ENCODE measurements at regions not wholly inside any gene's neighbourhood (a gene's known extent, or its start where the extent isn't known, plus 50 kb on each side); places are given as distances from the start of the nearest gene placed in this dataset.

DNA sequence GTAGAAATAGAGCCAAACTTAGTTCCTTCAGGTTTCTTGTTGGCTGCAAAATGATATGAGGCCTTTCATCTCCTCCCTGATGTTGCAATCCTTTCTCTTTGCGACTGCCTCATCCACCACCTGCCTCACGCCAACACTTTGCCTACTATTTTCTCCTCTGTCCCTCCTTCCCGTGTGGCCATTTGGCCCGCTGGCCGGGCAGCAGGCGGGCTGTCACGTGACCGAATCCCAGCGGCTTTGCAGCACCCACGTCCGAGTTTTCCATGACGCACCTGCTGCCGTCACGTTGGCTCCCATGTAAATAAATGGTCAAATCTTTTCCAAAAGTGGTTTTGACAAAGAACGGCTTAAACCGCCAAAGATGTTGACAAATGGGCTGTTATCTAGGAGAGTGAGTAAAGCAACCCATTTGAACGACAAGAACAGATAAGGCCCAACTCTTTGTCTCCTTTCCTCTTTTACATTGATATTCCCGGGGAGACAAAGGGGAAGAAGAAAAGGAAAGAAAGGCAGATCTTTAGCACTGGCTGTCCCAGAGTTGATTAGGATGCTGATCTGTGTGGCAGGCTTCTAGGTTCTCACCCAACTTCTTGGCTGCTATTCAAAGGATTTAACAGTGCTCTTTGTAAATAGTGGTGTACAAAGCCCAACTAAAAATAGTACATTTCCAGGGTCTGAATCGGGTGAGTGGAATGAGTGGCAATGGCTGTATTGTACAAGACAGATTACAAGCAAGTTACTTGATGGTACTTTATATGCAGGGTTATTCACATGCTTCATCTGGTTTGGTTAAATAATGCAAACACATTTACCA, 174.2 kb upstream of the JADE1 start (continued):
- TF ChIP-seq, protein P1, sequence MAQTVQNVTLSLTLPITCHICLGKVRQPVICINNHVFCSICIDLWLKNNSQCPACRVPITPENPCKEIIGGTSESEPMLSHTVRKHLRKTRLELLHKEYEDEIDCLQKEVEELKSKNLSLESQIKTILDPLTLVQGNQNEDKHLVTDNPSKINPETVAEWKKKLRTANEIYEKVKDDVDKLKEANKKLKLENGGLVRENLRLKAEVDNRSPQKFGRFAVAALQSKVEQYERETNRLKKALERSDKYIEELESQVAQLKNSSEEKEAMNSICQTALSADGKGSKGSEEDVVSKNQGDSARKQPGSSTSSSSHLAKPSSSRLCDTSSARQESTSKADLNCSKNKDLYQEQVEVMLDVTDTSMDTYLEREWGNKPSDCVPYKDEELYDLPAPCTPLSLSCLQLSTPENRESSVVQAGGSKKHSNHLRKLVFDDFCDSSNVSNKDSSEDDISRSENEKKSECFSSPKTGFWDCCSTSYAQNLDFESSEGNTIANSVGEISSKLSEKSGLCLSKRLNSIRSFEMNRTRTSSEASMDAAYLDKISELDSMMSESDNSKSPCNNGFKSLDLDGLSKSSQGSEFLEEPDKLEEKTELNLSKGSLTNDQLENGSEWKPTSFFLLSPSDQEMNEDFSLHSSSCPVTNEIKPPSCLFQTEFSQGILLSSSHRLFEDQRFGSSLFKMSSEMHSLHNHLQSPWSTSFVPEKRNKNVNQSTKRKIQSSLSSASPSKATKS (CRISPR knock-in tag; IDR thresholded peaks at IDR 0.05): no peak
- no peak for TF ChIP-seq ZKSCAN1 (IDR thresholded peaks at IDR 0.05; ENCODE audit: low read depth, low read length)
- TF ChIP-seq, protein P2, sequence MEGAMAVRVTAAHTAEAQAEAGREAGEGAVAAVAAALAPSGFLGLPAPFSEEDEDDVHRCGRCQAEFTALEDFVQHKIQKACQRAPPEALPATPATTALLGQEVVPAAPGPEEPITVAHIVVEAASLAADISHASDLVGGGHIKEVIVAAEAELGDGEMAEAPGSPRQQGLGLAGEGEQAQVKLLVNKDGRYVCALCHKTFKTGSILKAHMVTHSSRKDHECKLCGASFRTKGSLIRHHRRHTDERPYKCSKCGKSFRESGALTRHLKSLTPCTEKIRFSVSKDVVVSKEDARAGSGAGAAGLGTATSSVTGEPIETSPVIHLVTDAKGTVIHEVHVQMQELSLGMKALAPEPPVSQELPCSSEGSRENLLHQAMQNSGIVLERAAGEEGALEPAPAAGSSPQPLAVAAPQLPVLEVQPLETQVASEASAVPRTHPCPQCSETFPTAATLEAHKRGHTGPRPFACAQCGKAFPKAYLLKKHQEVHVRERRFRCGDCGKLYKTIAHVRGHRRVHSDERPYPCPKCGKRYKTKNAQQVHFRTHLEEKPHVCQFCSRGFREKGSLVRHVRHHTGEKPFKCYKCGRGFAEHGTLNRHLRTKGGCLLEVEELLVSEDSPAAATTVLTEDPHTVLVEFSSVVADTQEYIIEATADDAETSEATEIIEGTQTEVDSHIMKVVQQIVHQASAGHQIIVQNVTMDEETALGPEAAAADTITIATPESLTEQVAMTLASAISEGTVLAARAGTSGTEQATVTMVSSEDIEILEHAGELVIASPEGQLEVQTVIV (CRISPR knock-in tag; IDR thresholded peaks at IDR 0.05; ENCODE audit: borderline replicate concordance): no peak
- peak; percentile 85 to 92 for TF ChIP-seq KDM1A (IDR thresholded peaks at IDR 0.05)
- TF ChIP-seq SMARCA5 (IDR thresholded peaks at IDR 0.05): peak; percentile 14; the same call in 1 of the 2 replicates
- TF ChIP-seq HNRNPLL (IDR thresholded peaks at IDR 0.05; ENCODE audit: low read depth, low read length, poor library complexity, severe bottlenecking): no peak
- no peak for TF ChIP-seq CGGBP1 (CRISPR knock-in tag; IDR thresholded peaks at IDR 0.05)
- TF ChIP-seq MTA2 (IDR thresholded peaks at IDR 0.05; ENCODE audit: low read depth): no peak
- TF ChIP-seq ZSCAN29 (IDR thresholded peaks at IDR 0.05): no peak
- TF ChIP-seq SP1 (CRISPR knock-in tag; IDR thresholded peaks at IDR 0.05): peak; percentile 38; the same call in 1 of the 2 replicates
- no peak for TF ChIP-seq DACH1 (IDR thresholded peaks at IDR 0.05; ENCODE audit: partially characterized antibody)
- TF ChIP-seq, protein P3, sequence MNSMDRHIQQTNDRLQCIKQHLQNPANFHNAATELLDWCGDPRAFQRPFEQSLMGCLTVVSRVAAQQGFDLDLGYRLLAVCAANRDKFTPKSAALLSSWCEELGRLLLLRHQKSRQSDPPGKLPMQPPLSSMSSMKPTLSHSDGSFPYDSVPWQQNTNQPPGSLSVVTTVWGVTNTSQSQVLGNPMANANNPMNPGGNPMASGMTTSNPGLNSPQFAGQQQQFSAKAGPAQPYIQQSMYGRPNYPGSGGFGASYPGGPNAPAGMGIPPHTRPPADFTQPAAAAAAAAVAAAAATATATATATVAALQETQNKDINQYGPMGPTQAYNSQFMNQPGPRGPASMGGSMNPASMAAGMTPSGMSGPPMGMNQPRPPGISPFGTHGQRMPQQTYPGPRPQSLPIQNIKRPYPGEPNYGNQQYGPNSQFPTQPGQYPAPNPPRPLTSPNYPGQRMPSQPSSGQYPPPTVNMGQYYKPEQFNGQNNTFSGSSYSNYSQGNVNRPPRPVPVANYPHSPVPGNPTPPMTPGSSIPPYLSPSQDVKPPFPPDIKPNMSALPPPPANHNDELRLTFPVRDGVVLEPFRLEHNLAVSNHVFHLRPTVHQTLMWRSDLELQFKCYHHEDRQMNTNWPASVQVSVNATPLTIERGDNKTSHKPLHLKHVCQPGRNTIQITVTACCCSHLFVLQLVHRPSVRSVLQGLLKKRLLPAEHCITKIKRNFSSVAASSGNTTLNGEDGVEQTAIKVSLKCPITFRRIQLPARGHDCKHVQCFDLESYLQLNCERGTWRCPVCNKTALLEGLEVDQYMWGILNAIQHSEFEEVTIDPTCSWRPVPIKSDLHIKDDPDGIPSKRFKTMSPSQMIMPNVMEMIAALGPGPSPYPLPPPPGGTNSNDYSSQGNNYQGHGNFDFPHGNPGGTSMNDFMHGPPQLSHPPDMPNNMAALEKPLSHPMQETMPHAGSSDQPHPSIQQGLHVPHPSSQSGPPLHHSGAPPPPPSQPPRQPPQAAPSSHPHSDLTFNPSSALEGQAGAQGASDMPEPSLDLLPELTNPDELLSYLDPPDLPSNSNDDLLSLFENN (IDR thresholded peaks at IDR 0.05; ENCODE audit: low read depth in 2 of 2, low read length in 2 of 2): no peak
- TF ChIP-seq ZNF830 (CRISPR knock-in tag; IDR thresholded peaks at IDR 0.05): no peak
- TF ChIP-seq NFIC (IDR thresholded peaks at IDR 0.05): 0 out of 2 replicates have a peak, but pooled peaks have one; percentile 25
- TF ChIP-seq KDM4B (IDR thresholded peaks at IDR 0.05; ENCODE audit: borderline replicate concordance in 2 of 2, low read depth in 1 of 2): no peak
- TF ChIP-seq ZBTB34 (CRISPR knock-in tag; IDR thresholded peaks at IDR 0.05): no peak
- no peak for TF ChIP-seq ZC3H4 (CRISPR knock-in tag; IDR thresholded peaks at IDR 0.05; ENCODE audit: borderline replicate concordance)
- TF ChIP-seq ZNF224 (CRISPR knock-in tag; IDR thresholded peaks at IDR 0.05): no peak
- no peak for TF ChIP-seq ZBTB7A (IDR thresholded peaks at IDR 0.05; ENCODE audit: borderline replicate concordance, control insufficient read depth, low read depth, low read length)
